ENCODE measurements at regions not wholly inside any gene's neighbourhood (a gene's known extent, or its start where the extent isn't known, plus 50 kb on each side); places are given as distances from the start of the nearest gene placed in this dataset.
"Not testable (repeated sequence)": the region's sequence is repeated elsewhere in the genome, so short reads cannot be mapped to it uniquely, and the experiment has no call there.

DNA sequence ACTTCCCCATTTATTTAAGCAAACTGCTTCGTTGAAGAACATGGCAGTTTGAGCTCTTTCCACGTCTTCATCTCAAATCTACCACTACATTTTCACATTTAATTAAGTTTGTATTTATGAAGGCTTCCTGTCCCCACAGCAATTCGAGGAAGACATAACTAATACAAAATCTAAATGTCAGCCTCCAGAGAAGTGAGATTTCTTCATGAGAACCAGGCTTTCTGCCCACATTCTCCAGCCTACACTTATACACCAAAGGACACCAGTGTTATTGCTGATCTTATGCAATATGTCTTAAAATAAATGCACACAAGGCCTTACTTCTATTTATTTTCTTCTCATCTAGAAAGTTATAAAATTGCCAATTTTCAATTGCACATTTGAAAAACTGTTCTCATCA is 1209.3 kb upstream of the FAM98A start:
- no peak overlapping the region for H3K4me3 ChIP-seq (replicated peaks; ENCODE audit: low read depth, low read length)
- DNase-seq (ENCODE audit: low read depth), result no peak
- no peak for TF ChIP-seq CTCF (IDR thresholded peaks at IDR 0.05; ENCODE audit: low read length, missing control alignments)

DNA sequence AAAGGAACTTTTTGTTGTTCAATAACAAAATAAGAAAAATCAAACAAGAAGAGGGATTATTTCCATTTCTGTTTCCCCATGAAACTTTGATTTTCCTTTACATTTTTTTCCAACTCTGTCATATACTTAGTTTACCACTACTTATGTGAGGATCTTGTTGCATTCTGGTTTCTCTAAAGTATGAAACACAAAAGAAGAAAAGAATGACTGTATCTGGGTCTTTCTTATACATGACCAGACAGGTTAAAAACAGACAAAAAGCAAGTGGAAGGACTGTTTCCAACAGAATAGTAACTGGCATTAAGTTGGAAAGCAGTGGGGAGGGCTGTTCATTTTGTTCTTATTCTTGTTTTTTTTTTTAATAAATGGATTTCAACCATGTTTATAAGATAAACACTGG is 1207.8 kb upstream of the FAM98A start:
- no peak for TF ChIP-seq CTCF (IDR thresholded peaks at IDR 0.05; ENCODE audit: low read length, missing control alignments)
- no peak overlapping the region for H3K4me3 ChIP-seq (replicated peaks; ENCODE audit: low read depth, low read length)
- no peak for DNase-seq (ENCODE audit: low read depth)

GRCh38 chr2:34806396-34806795 is 1207.3 kb upstream of the FAM98A start:
- H3K4me3 ChIP-seq (replicated peaks; ENCODE audit: low read depth, low read length), result no peak overlapping the region
- TF ChIP-seq CTCF (IDR thresholded peaks at IDR 0.05; ENCODE audit: low read length, missing control alignments), result no peak
- DNase-seq (ENCODE audit: low read depth), result no peak

GRCh38 chr2:34799556-34799955 is 1200.5 kb upstream of the FAM98A start:
- no peak for DNase-seq (ENCODE audit: low read depth)
- H3K4me3 ChIP-seq (replicated peaks; ENCODE audit: low read depth, low read length), result no peak overlapping the region
- TF ChIP-seq CTCF (IDR thresholded peaks at IDR 0.05; ENCODE audit: low read length, missing control alignments), result no peak

GRCh38 chr2:34795586-34795985 is 1196.5 kb upstream of the FAM98A start:
- not testable (repeated sequence) for DNase-seq (ENCODE audit: low read depth); H3K4me3 ChIP-seq (replicated peaks; ENCODE audit: low read depth, low read length)

DNA sequence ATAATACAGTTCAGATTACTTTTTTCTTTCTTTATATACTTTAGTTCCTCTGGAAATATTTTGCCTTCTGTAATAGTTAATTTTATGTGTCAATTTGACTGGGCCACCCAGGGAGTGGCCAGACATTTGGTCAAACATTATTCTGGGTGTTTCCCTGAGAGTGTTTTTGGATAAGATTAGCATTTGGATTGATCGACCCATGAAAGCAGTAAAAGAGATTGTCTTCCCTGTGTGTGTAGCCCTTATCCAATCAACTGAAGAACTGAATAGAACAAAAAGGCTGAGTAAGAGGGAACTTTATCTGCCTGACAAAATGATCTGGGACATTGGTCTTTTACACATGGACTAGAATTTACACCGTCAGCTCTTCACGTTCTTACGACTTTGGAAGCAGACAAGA is 1190.1 kb upstream of the FAM98A start:
- H3K4me3 ChIP-seq (replicated peaks; ENCODE audit: low read depth, low read length), result no peak overlapping the region
- no peak for DNase-seq (ENCODE audit: low read depth)
- no peak for TF ChIP-seq CTCF (IDR thresholded peaks at IDR 0.05; ENCODE audit: low read length, missing control alignments)

DNA sequence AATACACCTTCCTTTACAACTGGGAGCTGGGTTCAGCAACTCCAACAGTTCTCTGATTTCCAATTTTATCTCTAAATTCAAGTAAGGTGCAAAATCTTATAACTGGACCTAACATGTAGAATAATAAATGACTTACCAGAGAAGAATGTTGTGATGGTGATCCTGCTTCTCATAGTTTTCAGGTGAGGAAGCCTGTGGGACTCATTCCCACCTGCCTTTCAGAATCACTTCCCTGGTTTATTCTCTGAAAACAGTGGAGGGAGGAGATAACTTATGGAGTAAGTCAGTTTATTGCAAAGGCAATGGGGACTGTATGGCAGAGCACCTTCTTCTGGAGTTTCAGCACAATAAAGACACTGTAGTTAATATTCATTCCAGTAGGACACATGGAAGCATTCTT is 1188.2 kb upstream of the FAM98A start:
- TF ChIP-seq CTCF (IDR thresholded peaks at IDR 0.05; ENCODE audit: low read length, missing control alignments), result no peak
- DNase-seq (ENCODE audit: low read depth), result no peak
- no peak overlapping the region for H3K4me3 ChIP-seq (replicated peaks; ENCODE audit: low read depth, low read length)
